Uterus (tissue), 2 donors: ENCODE measurements at regions not wholly inside any gene's neighbourhood (a gene's known extent, or its start where the extent isn't known, plus 50 kb on each side); places are given as distances from the start of the nearest gene placed in this dataset.

ENCODE experiments used
- CTCF ChIP-seq, 4 experiments: fragments of 200-600 bp in 2 of 4; fragments of 450-650 bp in 2 of 4; sonication (generic) in 2 of 4; IDR thresholded peaks; one replicate each; pipeline ENCODE4 v1.5.1; 2016 to 2019; ENCODE audit warnings: antibody characterized with exemption in 4 of 4, mild to moderate bottlenecking in 2 of 4, moderate library complexity in 1 of 4
- POLR2A ChIP-seq, 2 donors: fragments of 450-650 bp; IDR thresholded peaks; one replicate each; pipeline ENCODE4 v1.6.1; 2016; ENCODE audit warnings: antibody characterized with exemption in 2 of 2, mild to moderate bottlenecking in 1 of 2, moderate library complexity in 1 of 2

DNA sequence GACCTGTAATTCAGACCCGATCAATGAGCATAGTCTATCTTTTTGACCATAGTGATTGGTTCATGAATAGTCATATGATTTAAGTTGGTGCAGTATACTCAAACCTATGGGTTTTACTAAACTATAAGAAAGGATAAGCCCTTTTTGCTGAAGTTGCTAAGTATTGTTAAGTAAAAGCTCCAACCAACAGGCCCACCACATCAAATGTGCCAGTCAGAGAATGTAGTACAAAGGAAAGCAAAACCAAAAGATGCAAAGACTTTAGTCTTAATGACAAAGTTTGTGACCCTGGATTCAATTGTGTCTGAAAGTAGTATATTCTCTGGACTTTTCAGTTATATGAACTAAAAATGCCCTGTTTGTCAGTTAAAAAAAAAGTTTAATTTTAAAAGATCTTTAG lies 208.1 kb upstream of the TET2 start:
- TF ChIP-seq CTCF (IDR thresholded peaks at IDR 0.05) (no peak), POLR2A (IDR thresholded peaks at IDR 0.05) (no peak)
